GM12875 (cell line): ENCODE measurements at regions not wholly inside any gene's neighbourhood (a gene's known extent, or its start where the extent isn't known, plus 50 kb on each side); places are given as distances from the start of the nearest gene placed in this dataset.
"Not testable (repeated sequence)": the region's sequence is repeated elsewhere in the genome, so short reads cannot be mapped to it uniquely, and the experiment has no call there.

Experiments used
- H3K4me3 ChIP-seq: one replicate; pipeline ENCODE4 v1.5.1; 2011; ENCODE audit warnings: low read depth, low read length, control low read depth
- TF ChIP-seq, protein P1 (sequence below): IDR thresholded peaks from 2 replicates; pipeline ENCODE4 v1.5.1; 2011; ENCODE audit warnings: low read depth, mild to moderate bottlenecking, control low read depth, inconsistent platforms, low read length, moderate library complexity, borderline replicate concordance; ENCODE audit not compliant: insufficient read depth

DNA sequence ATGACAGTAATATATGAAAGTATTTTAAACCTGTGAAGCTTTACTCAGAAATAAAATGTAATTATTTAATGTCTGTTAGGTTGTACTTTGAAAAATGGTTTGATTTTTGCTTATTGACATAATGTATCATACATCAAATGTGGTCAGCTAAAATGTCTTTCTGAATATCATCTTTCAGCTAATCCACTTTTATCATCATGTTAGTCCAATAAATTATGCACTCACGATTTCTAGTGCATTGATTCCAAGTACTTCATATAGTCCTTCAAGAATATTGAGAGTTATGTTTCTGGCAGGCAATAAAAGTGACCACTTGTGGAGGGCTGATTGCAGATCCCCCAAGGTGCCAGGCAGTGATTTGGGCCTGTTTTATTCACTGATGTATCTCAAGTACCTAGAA lies 1204.1 kb downstream of the OLFM4 start:
- TF ChIP-seq, protein P1, sequence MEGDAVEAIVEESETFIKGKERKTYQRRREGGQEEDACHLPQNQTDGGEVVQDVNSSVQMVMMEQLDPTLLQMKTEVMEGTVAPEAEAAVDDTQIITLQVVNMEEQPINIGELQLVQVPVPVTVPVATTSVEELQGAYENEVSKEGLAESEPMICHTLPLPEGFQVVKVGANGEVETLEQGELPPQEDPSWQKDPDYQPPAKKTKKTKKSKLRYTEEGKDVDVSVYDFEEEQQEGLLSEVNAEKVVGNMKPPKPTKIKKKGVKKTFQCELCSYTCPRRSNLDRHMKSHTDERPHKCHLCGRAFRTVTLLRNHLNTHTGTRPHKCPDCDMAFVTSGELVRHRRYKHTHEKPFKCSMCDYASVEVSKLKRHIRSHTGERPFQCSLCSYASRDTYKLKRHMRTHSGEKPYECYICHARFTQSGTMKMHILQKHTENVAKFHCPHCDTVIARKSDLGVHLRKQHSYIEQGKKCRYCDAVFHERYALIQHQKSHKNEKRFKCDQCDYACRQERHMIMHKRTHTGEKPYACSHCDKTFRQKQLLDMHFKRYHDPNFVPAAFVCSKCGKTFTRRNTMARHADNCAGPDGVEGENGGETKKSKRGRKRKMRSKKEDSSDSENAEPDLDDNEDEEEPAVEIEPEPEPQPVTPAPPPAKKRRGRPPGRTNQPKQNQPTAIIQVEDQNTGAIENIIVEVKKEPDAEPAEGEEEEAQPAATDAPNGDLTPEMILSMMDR = no peak

GRCh38 chr13:54234607-54235006 lies 1206.0 kb downstream of the OLFM4 start:
- TF ChIP-seq, protein P1 = no peak
- no peak overlapping the region for H3K4me3 ChIP-seq

More for the DNA sequence above, 1204.1 kb downstream of the OLFM4 start:
- no peak overlapping the region for H3K4me3 ChIP-seq

- no peak overlapping the region for H3K4me3 ChIP-seq
- TF ChIP-seq, protein P1 = no peak
Measured at GRCh38 chr13:54241719-54242118, 1213.1 kb downstream of the OLFM4 start.

GRCh38 chr13:54248306-54248705 lies 1219.7 kb downstream of the OLFM4 start:
- TF ChIP-seq, protein P1 = no peak
- no peak overlapping the region for H3K4me3 ChIP-seq

DNA sequence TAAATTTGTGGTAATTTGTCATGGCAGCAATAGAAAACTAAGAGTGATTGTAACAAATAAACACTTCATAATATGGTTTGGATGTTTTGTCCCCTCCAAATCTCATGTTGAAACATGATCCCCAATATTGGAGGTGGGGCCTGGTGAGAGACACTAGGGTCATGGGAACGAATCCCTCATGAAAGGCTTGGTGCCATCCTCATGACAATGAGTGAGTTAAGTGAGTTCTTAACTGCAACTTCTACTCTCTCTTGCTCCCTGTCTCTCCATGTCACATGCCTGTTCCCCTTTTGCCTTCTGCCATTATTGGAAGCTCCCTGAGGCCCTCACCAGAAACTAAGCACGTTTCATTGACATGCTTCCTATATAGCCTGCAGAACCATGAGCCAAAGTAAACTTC lies 1233.2 kb downstream of the OLFM4 start:
- TF ChIP-seq, protein P1 = no peak
- no peak overlapping the region for H3K4me3 ChIP-seq

- TF ChIP-seq, protein P1 = no peak
- no peak overlapping the region for H3K4me3 ChIP-seq
Measured at GRCh38 chr13:54263868-54264267, 1235.3 kb downstream of the OLFM4 start.

GRCh38 chr13:54267253-54267668 lies 1238.6 kb downstream of the OLFM4 start:
- not testable (repeated sequence) for H3K4me3 ChIP-seq

GRCh38 chr13:54268013-54268695 lies 1239.5 kb downstream of the OLFM4 start:
- H3K4me3 ChIP-seq = not testable (repeated sequence)
